Muscle layer of duodenum (tissue), 2 donors: ENCODE measurements at regions not wholly inside any gene's neighbourhood (a gene's known extent, or its start where the extent isn't known, plus 50 kb on each side); places are given as distances from the start of the nearest gene placed in this dataset.
A peak's percentile ranks its signal among the peaks of the same experiment; 100 is the strongest.

ENCODE experiments used
- H3K27ac ChIP-seq: one replicate; pipeline ENCODE4 v1.7.0; 2013; ENCODE audit warnings: mild to moderate bottlenecking, low read length
- H3K27me3 ChIP-seq: one replicate; pipeline ENCODE4 v1.7.0; 2013; ENCODE audit warnings: low read depth, mild to moderate bottlenecking, control low read depth, low read length
- H3K36me3 ChIP-seq, 2 donors: one replicate each; pipeline ENCODE4 v1.7.0; 2013; ENCODE audit warnings: low read length in 2 of 2, control low read depth in 1 of 2, mild to moderate bottlenecking in 1 of 2; ENCODE audit not compliant: insufficient read depth in 2 of 2, control insufficient read depth in 1 of 2
- H3K4me1 ChIP-seq, 2 donors: one replicate each; pipeline ENCODE4 v1.7.0; 2013; ENCODE audit warnings: low read length in 2 of 2, mild to moderate bottlenecking in 2 of 2, control low read depth in 1 of 2, moderate library complexity in 1 of 2; ENCODE audit not compliant: insufficient read depth in 2 of 2, control insufficient read depth in 1 of 2
- H3K4me3 ChIP-seq, 2 donors: one replicate each; pipeline ENCODE4 v1.7.0; 2013; ENCODE audit warnings: low read length in 2 of 2, low read depth in 1 of 2, mild to moderate bottlenecking in 1 of 2
- H3K9me3 ChIP-seq, 2 donors: one replicate each; pipeline ENCODE4 v1.7.0; 2013; ENCODE audit warnings: low read length in 2 of 2, control low read depth in 1 of 2, mild to moderate bottlenecking in 1 of 2; ENCODE audit not compliant: control insufficient read depth in 1 of 2
- donor health status: healthy.

DNA sequence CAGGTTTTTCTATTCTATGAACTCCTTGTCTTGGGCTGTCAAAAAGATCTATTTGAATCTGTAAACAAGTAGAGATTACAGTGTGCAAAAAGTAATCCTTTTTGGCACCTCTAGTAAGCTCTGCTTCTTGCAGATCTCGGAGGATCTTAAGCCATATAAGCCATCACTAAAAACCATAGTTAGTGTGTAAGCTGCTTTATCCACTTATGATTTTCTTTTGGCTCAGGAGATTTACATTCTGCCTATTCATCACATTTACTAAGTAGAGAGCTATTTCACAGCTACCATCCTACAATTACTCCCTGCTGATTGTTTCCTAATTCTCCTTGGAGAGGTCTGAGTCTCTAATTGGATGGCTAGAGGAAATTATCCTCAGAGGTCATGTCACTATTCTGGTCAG, 385.7 kb downstream of the AASDHPPT start:
- Histone ChIP-seq H3K27me3 (no peaks in the 10 kb centered on the region), H3K4me3 (no peak overlapping the region), H3K27ac (no peak overlapping the region), H3K36me3 (no peaks in the 10 kb centered on the region), H3K4me1 (peaks cover 0 to 11% of the 10 kb centered on the region in 2 donors), H3K9me3 (no peaks in the 10 kb centered on the region)

- H3K4me1 ChIP-seq: peaks cover 0 to 11% of the 10 kb centered on the region in 2 donors
- H3K36me3 ChIP-seq: no peaks in the 10 kb centered on the region
- no peak overlapping the region for H3K27ac ChIP-seq
- no peaks in the 10 kb centered on the region for H3K9me3 ChIP-seq
- no peak overlapping the region for H3K4me3 ChIP-seq
- H3K27me3 ChIP-seq: no peaks in the 10 kb centered on the region
These were observed 386.3 kb downstream of the AASDHPPT start for GRCh38 chr11:106463796-106464201.

DNA sequence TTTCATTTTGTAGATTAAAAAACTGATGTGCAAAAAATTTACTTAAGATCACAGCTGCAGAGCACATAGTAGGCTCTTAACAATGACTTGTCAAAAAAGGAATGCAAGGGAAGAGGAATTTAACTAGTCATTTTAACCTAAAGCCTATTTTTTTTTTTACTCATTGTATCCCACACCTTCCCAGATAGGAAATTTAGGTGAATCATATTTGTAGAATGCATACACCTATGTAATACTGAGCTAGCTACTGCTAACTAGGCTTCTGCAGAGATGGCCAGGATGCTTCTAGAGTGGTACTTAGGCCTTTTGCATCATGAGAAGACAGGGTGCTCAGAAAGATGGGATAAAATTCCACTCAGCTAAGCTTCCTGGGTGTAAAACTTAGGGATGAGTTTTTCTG, 387.3 kb downstream of the AASDHPPT start:
- Histone ChIP-seq H3K4me1 (peaks cover 0 to 11% of the 10 kb centered on the region in 2 donors), H3K4me3 (no peak overlapping the region), H3K27ac (no peak overlapping the region), H3K9me3 (no peaks in the 10 kb centered on the region), H3K27me3 (no peaks in the 10 kb centered on the region), H3K36me3 (no peaks in the 10 kb centered on the region)

DNA sequence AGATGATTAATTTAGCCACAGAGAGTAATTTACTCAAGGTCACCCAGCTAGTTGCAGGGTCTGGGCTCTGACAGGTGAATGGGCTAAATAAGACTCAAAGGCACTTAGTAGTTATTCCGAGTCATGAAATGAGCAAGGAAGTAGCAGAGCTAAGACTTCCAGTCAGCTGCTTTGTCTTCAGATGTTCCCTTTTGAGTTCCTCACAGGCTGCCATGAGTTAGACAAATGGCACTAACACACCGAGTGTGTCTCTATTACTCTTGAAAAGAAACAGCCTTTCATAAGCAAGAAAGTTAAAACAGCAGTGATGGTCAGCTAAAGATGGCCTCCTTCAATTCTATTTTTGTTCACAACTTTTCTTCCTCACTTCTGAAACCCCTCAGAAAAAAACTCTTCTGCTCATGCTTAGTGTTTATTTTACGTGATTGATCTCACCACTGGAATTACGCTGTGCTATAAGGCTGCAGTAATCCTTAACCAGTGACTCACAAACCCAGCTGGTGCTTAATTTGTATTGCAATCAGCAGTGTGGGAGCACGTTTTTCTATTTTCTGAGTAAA, 389.1 kb downstream of the AASDHPPT start:
- no peaks in the 10 kb centered on the region for H3K27me3 ChIP-seq
- H3K36me3 ChIP-seq: no peaks in the 10 kb centered on the region
- peak overlapping the region in 1 of 2 donors; percentile 7 for H3K4me3 ChIP-seq
- H3K4me1 ChIP-seq: peaks cover 0 to 11% of the 10 kb centered on the region in 2 donors
- H3K9me3 ChIP-seq: no peaks in the 10 kb centered on the region
- H3K27ac ChIP-seq: no peak overlapping the region

- H3K27ac ChIP-seq: no peak overlapping the region
- H3K36me3 ChIP-seq: no peaks in the 10 kb centered on the region
- H3K4me1 ChIP-seq: peaks cover 0 to 11% of the 10 kb centered on the region in 2 donors
- H3K9me3 ChIP-seq: no peaks in the 10 kb centered on the region
- no peaks in the 10 kb centered on the region for H3K27me3 ChIP-seq
- no peak overlapping the region for H3K4me3 ChIP-seq
These were observed 390.0 kb downstream of the AASDHPPT start for GRCh38 chr11:106467501-106467900.

DNA sequence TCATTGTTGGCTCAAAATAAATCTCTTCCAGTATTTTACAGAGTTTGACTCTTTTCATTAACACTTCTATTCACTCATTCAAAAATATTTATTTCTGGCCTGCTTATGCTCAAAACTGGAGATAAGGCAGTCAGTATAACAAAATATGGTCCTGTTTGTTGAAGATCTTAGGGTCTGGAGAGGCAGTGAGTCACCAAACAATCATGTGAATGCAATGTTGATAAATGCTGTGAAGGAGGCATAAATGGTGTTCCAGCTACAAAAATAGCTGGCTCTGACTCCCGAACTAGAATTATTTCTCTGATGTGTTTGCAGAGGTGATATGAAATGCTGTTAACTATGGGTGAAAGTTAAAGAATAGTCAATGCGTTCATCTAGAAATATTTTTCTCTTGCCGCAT, 390.6 kb downstream of the AASDHPPT start:
- no peaks in the 10 kb centered on the region for H3K27me3 ChIP-seq
- no peaks in the 10 kb centered on the region for H3K9me3 ChIP-seq
- no peak overlapping the region for H3K4me3 ChIP-seq
- no peaks in the 10 kb centered on the region for H3K36me3 ChIP-seq
- H3K27ac ChIP-seq: no peak overlapping the region
- H3K4me1 ChIP-seq: peaks cover 0 to 11% of the 10 kb centered on the region in 2 donors

GRCh38 chr11:106468531-106468930, 391.1 kb downstream of the AASDHPPT start:
- no peak overlapping the region for H3K27ac ChIP-seq
- no peaks in the 10 kb centered on the region for H3K36me3 ChIP-seq
- no peak overlapping the region for H3K4me3 ChIP-seq
- no peaks in the 10 kb centered on the region for H3K9me3 ChIP-seq
- H3K27me3 ChIP-seq: no peaks in the 10 kb centered on the region
- H3K4me1 ChIP-seq: peaks cover 0 to 11% of the 10 kb centered on the region in 2 donors

DNA sequence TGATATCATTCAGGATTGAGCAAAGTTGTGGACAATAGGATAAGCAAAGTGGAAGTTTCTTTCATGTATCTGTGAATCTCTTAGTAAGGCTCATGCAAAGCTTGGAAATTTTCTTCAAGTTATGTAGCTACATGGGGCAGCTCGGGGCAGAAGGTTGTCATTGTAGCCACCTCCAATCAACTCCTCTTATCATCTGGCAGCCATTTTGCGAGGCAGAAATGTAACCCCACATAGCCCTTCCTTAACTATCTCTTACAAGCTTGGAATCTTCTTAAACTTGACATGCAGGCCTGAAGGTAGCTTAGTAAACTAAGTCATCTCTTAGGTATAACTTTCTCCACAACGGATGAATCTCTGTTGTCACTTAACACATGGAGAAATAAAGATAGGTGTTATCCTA, 392.8 kb downstream of the AASDHPPT start:
- peaks cover 0 to 11% of the 10 kb centered on the region in 2 donors for H3K9me3 ChIP-seq
- H3K4me1 ChIP-seq: peaks cover 0 to 11% of the 10 kb centered on the region in 2 donors

DNA sequence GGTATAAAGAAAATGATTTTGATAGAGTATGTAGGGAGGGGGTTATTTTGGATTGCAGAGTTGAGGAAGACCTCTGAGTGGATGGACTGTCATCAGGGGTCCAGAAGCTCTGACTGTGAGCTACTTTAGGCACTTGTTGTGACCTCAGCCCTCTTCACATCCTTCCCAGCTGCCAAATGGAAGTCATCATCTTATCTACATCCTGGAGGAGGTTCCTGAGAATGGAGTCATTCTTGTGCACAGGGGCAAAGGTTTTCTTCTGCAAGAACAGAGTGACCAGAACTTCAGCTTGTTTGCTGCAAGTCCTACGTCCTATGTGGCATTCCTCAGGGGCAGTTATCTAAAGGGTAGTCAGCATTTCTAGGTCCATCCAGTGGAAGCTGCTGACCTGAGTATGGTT, 393.8 kb downstream of the AASDHPPT start:
- peaks cover 0 to 6% of the 10 kb centered on the region in 2 donors for H3K4me1 ChIP-seq
- no peak overlapping the region for H3K27ac ChIP-seq
- H3K9me3 ChIP-seq: peaks cover 0 to 11% of the 10 kb centered on the region in 2 donors
- no peak overlapping the region for H3K4me3 ChIP-seq
- H3K27me3 ChIP-seq: no peaks in the 10 kb centered on the region
- H3K36me3 ChIP-seq: no peaks in the 10 kb centered on the region

More for the DNA sequence above, 392.8 kb downstream of the AASDHPPT start:
- H3K4me3 ChIP-seq: no peak overlapping the region
- H3K36me3 ChIP-seq: no peaks in the 10 kb centered on the region
- no peak overlapping the region for H3K27ac ChIP-seq
- no peaks in the 10 kb centered on the region for H3K27me3 ChIP-seq

- no peaks in the 10 kb centered on the region for H3K27me3 ChIP-seq
- H3K27ac ChIP-seq: no peak overlapping the region
- peaks cover 0 to 11% of the 10 kb centered on the region in 2 donors for H3K9me3 ChIP-seq
- H3K4me1 ChIP-seq: no peaks in the 10 kb centered on the region
- H3K36me3 ChIP-seq: no peaks in the 10 kb centered on the region
- H3K4me3 ChIP-seq: no peak overlapping the region
These were observed 395.7 kb downstream of the AASDHPPT start for GRCh38 chr11:106473089-106473722.

DNA sequence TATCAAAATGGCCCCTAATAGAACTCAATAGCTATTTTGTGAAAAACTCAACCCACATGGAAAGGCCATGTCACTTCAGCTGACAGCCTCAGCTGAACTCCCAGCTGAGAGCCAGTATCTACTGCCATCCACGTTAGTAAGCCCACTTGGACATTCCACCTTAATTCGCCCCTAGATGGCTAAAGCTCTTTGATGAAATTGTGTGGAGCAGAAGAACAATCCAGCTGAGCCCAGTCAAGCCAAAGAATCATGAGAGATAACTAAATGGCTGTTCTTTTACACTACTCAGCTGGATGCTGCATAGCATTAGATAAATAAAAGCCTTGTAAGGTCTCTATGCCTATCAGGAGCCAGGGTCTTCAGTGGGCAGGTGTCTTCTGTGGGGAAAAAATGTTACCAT, 396.8 kb downstream of the AASDHPPT start:
- Histone ChIP-seq H3K36me3 (no peaks in the 10 kb centered on the region), H3K27ac (no peak overlapping the region), H3K27me3 (no peaks in the 10 kb centered on the region), H3K9me3 (peaks cover 0 to 11% of the 10 kb centered on the region in 2 donors), H3K4me1 (no peaks in the 10 kb centered on the region), H3K4me3 (no peak overlapping the region)

- H3K27me3 ChIP-seq: no peaks in the 10 kb centered on the region
- H3K9me3 ChIP-seq: peaks cover 0 to 11% of the 10 kb centered on the region in 2 donors
- no peaks in the 10 kb centered on the region for H3K36me3 ChIP-seq
- no peak overlapping the region for H3K27ac ChIP-seq
- no peak overlapping the region for H3K4me3 ChIP-seq
- H3K4me1 ChIP-seq: no peaks in the 10 kb centered on the region
These were observed 397.7 kb downstream of the AASDHPPT start for GRCh38 chr11:106475181-106475580.
